Subcutaneous abdominal adipose tissue (tissue), 5 donors: ENCODE measurements at regions not wholly inside any gene's neighbourhood (a gene's known extent, or its start where the extent isn't known, plus 50 kb on each side); places are given as distances from the start of the nearest gene placed in this dataset.
"Not testable (repeated sequence)": the region's sequence is repeated elsewhere in the genome, so short reads cannot be mapped to it uniquely, and the experiment has no call there.

ENCODE experiments used
- H3K27ac ChIP-seq: one replicate; pipeline ENCODE4 v1.7.0; 2013; ENCODE audit warnings: low read depth, mild to moderate bottlenecking, inconsistent platforms, low read length, moderate library complexity
- H3K27me3 ChIP-seq, 5 donors: one replicate each; pipeline ENCODE4 v1.7.0; 2013; ENCODE audit warnings: low read length in 5 of 5, inconsistent platforms in 1 of 5; ENCODE audit not compliant: control insufficient read depth in 5 of 5, insufficient read depth in 4 of 5
- H3K36me3 ChIP-seq, 5 donors: one replicate each; pipeline ENCODE4 v1.7.0; 2013; ENCODE audit warnings: low read length in 5 of 5; ENCODE audit not compliant: control insufficient read depth in 5 of 5, insufficient read depth in 5 of 5
- H3K4me1 ChIP-seq, 5 donors: one replicate each; pipeline ENCODE4 v1.7.0; 2013; ENCODE audit warnings: low read length in 5 of 5, mild to moderate bottlenecking in 3 of 5, moderate library complexity in 1 of 5; ENCODE audit not compliant: control insufficient read depth in 5 of 5, insufficient read depth in 5 of 5
- H3K4me3 ChIP-seq, 5 donors: one replicate each; pipeline ENCODE4 v1.7.0; 2013; ENCODE audit warnings: low read length in 5 of 5, low read depth in 1 of 5
- H3K9ac ChIP-seq, 5 donors: one replicate each; pipeline ENCODE4 v1.7.0; 2013; ENCODE audit warnings: low read length in 5 of 5, mild to moderate bottlenecking in 4 of 5, moderate library complexity in 3 of 5
- H3K9me3 ChIP-seq, 5 donors: one replicate each; pipeline ENCODE4 v1.7.0; 2013; ENCODE audit warnings: low read length in 5 of 5; ENCODE audit not compliant: control insufficient read depth in 5 of 5
- donor health status: healthy.
- donor health status: healthy.
- donor health status: healthy.
- donor health status: healthy.
- donor health status: healthy.

DNA sequence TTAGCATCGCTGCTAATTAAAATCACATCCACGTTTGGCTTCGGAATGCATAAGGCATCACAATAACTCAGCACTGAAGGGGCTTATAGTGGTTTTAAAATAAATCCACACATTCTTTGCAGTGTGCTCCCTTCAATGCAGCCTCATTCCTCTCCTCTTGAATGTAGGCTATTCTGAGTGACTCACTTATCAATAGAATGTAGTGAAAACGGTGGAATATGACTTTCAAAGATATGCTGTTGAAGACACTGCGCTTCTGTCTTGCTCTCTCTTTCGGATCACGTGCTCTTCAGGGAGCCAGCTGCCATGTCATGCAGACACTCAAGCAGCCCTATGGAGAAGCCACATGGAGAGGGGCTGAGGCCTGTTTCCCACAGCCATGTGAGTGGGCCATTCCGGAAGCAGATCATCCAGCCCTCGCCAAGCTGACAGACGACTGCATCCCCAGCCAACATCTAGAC, 87.4 kb downstream of the CRYGS start:
- H3K27me3 ChIP-seq = peaks cover 0 to 2% (median 0%) of the 10 kb centered on the region in 5 donors
- no peak overlapping the region for H3K4me3 ChIP-seq
- H3K9me3 ChIP-seq = no peaks in the 10 kb centered on the region
- H3K4me1 ChIP-seq = no peaks in the 10 kb centered on the region
- H3K36me3 ChIP-seq = no peaks in the 10 kb centered on the region
- no peak overlapping the region for H3K9ac ChIP-seq
- H3K27ac ChIP-seq = no peak overlapping the region

DNA sequence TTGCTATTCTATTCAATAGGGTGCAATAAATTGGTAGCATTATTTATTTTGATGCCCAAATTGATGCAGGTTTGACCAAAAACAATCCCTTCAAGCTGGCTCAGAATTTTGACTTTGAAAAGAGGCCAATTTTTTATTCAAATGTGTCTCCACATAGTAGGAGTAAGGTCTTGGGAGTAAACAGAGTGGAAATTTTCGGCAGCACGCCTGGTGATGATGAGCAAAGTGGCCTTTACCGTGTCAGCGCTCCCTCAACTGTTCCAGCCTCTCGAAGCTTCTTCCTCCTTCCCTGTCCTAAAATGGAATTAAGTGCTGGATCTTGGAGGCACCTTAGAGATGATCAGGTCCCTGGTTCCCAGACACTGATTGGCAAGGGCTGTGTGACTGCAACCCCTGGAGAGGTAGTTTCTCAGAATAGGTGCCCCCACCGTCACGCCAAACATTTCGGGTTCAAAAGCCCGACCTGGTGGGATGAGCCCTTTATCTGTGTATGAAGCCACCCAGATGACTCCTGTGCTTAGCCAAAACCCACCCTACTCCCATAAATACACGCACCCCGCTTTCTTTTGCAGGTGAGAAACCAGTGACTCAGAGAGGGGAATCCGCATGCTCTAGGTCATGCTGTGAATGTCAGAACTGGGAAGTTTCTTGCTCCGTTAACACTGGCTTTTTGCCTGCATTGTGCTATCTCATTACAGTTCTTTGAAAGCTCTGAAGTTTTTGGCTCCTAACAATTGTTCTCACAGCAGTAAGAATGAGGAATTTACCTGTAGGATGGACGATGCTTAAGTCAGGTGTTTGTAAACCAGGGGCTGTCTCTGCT, 89.1 kb downstream of the CRYGS start:
- H3K27ac ChIP-seq = no peak overlapping the region
- no peaks in the 10 kb centered on the region for H3K9me3 ChIP-seq
- no peaks in the 10 kb centered on the region for H3K4me1 ChIP-seq
- H3K4me3 ChIP-seq = no peak overlapping the region
- H3K36me3 ChIP-seq = no peaks in the 10 kb centered on the region
- peaks cover 0 to 2% (median 0%) of the 10 kb centered on the region in 5 donors for H3K27me3 ChIP-seq
- no peak overlapping the region for H3K9ac ChIP-seq

- Histone ChIP-seq H3K4me1 (no peaks in the 10 kb centered on the region), H3K36me3 (no peaks in the 10 kb centered on the region), H3K27me3 (peaks cover 0 to 2% (median 0%) of the 10 kb centered on the region in 5 donors), H3K4me3 (no peak overlapping the region), H3K9ac (no peak overlapping the region), H3K9me3 (no peaks in the 10 kb centered on the region), H3K27ac (no peak overlapping the region)
Observed at GRCh38 chr3:186453531-186453930, 90.6 kb downstream of the CRYGS start.

- peaks cover 0 to 2% (median 0%) of the 10 kb centered on the region in 5 donors for H3K27me3 ChIP-seq
- no peak overlapping the region for H3K27ac ChIP-seq
- H3K36me3 ChIP-seq = no peaks in the 10 kb centered on the region
- no peaks in the 10 kb centered on the region for H3K9me3 ChIP-seq
- no peak overlapping the region for H3K4me3 ChIP-seq
- H3K4me1 ChIP-seq = no peaks in the 10 kb centered on the region
- H3K9ac ChIP-seq = no peak overlapping the region
Observed at GRCh38 chr3:186452517-186452916, 90.5 kb upstream of the DGKG start.

- H3K9me3 ChIP-seq = no peaks in the 10 kb centered on the region
- H3K36me3 ChIP-seq = no peaks in the 10 kb centered on the region
- no peaks in the 10 kb centered on the region for H3K4me1 ChIP-seq
- H3K27ac ChIP-seq = no peak overlapping the region
- H3K9ac ChIP-seq = no peak overlapping the region
- no peak overlapping the region for H3K4me3 ChIP-seq
- H3K27me3 ChIP-seq = peaks cover 0 to 2% (median 0%) of the 10 kb centered on the region in 5 donors
Observed at GRCh38 chr3:186451371-186451770, 89.3 kb upstream of the DGKG start.

DNA sequence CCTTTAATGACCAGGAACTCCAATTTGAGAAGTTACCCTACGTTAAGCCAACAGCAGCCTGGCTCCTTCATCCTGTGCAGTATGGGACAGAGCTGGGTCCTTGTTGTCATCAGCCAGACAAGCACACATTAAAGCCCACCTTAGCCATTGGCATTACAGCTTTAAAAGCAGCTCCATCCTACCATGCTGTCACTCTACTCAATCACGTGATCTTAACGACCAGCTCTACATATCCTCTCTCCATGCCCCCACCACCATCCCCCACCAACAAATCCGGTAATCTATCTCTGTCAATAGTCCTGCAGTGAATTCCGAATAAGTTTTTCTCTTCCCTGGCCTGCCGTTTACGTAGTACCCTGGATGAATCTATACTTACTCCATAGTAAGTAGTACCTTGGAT, 82.9 kb upstream of the DGKG start:
- Histone ChIP-seq H3K27me3 (peaks cover 0 to 3% (median 0%) of the 10 kb centered on the region in 5 donors), H3K36me3 (no peaks in the 10 kb centered on the region), H3K9ac (no peak overlapping the region), H3K9me3 (no peaks in the 10 kb centered on the region), H3K27ac (no peak overlapping the region), H3K4me1 (no peaks in the 10 kb centered on the region), H3K4me3 (no peak overlapping the region)

DNA sequence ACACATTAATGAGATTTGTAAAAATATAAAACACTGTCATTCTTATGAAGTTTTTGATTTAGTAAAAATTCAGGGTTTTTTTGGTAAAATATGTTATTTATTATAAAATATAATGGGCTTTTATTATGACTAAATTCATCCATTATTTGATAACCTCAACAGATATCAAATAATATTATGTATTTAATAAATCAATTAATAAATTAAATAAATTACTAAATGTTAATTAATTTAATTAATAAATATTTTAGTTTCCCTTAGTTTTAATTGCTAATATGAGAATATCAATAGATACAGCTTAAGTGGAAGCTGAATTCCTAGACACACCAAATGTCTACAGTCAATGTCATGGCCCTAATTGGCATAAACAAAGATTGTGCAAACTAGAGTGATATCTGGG, 82.3 kb upstream of the DGKG start:
- H3K27ac ChIP-seq = no peak overlapping the region
- H3K4me3 ChIP-seq = no peak overlapping the region
- peaks cover 0 to 3% (median 0%) of the 10 kb centered on the region in 5 donors for H3K27me3 ChIP-seq
- no peaks in the 10 kb centered on the region for H3K4me1 ChIP-seq
- H3K9ac ChIP-seq = no peak overlapping the region
- H3K9me3 ChIP-seq = no peaks in the 10 kb centered on the region
- H3K36me3 ChIP-seq = no peaks in the 10 kb centered on the region

GRCh38 chr3:186442979-186443378, 80.9 kb upstream of the DGKG start:
- H3K27ac ChIP-seq, H3K9me3 ChIP-seq, H3K36me3 ChIP-seq, H3K4me3 ChIP-seq, H3K9ac ChIP-seq, H3K4me1 ChIP-seq, H3K27me3 ChIP-seq: not testable (repeated sequence)

GRCh38 chr3:186442162-186442561, 80.1 kb upstream of the DGKG start:
- H3K27ac ChIP-seq = no peak overlapping the region
- H3K4me3 ChIP-seq = no peak overlapping the region
- no peaks in the 10 kb centered on the region for H3K9me3 ChIP-seq
- H3K4me1 ChIP-seq = no peaks in the 10 kb centered on the region
- H3K27me3 ChIP-seq = peaks cover 0 to 3% (median 0%) of the 10 kb centered on the region in 5 donors
- no peaks in the 10 kb centered on the region for H3K36me3 ChIP-seq
- no peak overlapping the region for H3K9ac ChIP-seq

GRCh38 chr3:186440891-186441290, 78.9 kb upstream of the DGKG start:
- H3K9me3 ChIP-seq = no peaks in the 10 kb centered on the region
- no peaks in the 10 kb centered on the region for H3K36me3 ChIP-seq
- H3K4me1 ChIP-seq = no peaks in the 10 kb centered on the region
- H3K27ac ChIP-seq = no peak overlapping the region
- H3K9ac ChIP-seq = no peak overlapping the region
- peaks cover 0 to 3% (median 0%) of the 10 kb centered on the region in 5 donors for H3K27me3 ChIP-seq
- no peak overlapping the region for H3K4me3 ChIP-seq
